KMS-11 (cell line): ENCODE measurements at regions not wholly inside any gene's neighbourhood (a gene's known extent, or its start where the extent isn't known, plus 50 kb on each side); places are given as distances from the start of the nearest gene placed in this dataset.

ENCODE experiments used
- H2AFZ ChIP-seq: fragments of 200-600 bp; sonication (generic); 2 replicates; pipeline ENCODE4 v1.6.1; 2016; ENCODE audit warnings: antibody characterized with exemption, mixed run types, low read depth
- H3K27ac ChIP-seq: fragments of 200-600 bp; sonication (generic); 2 replicates; pipeline ENCODE4 v1.6.1; 2016; ENCODE audit warnings: mild to moderate bottlenecking, mixed run types
- H3K27me3 ChIP-seq: fragments of 200-600 bp; sonication (generic); 2 replicates; pipeline ENCODE4 v1.6.1; 2017; ENCODE audit warnings: mild to moderate bottlenecking, low read depth, mixed run types, moderate library complexity; ENCODE audit not compliant: insufficient read depth
- H3K36me3 ChIP-seq: fragments of 200-600 bp; sonication (generic); 2 replicates; pipeline ENCODE4 v1.6.1; 2017; ENCODE audit warnings: mild to moderate bottlenecking, mixed run types; ENCODE audit not compliant: insufficient read depth
- H3K4me1 ChIP-seq: fragments of 200-600 bp; sonication (generic); 2 replicates; pipeline ENCODE4 v1.6.1; 2016; ENCODE audit warnings: mild to moderate bottlenecking, low read depth, mixed run types; ENCODE audit not compliant: poor library complexity, severe bottlenecking
- H3K4me2 ChIP-seq: fragments of 200-600 bp; sonication (generic); 2 replicates; pipeline ENCODE4 v1.7.0; 2016; ENCODE audit warnings: mild to moderate bottlenecking, mixed run types
- H3K4me3 ChIP-seq: fragments of 200-600 bp; sonication (generic); IDR thresholded peaks from 2 replicates; pipeline ENCODE4 v1.6.1; 2017; ENCODE audit warnings: low read depth, low read length, mixed read lengths; ENCODE audit not compliant: insufficient read depth
- H3K79me2 ChIP-seq: fragments of 200-600 bp; sonication (generic); 2 replicates; pipeline ENCODE4 v1.6.1; 2016; ENCODE audit warnings: low read depth, mixed run types; ENCODE audit not compliant: insufficient read depth
- H3K9ac ChIP-seq: fragments of 200-600 bp; sonication (generic); 2 replicates; pipeline ENCODE4 v1.6.1; 2016; ENCODE audit warnings: mild to moderate bottlenecking, mixed run types
- H4K20me1 ChIP-seq: fragments of 200-600 bp; sonication (generic); 2 replicates; pipeline ENCODE4 v1.6.1; 2016; ENCODE audit warnings: mild to moderate bottlenecking, mixed run types; ENCODE audit not compliant: insufficient read depth
- CTCF ChIP-seq: fragments of 200-600 bp; sonication (generic); conservative IDR thresholded peaks from 2 replicates; pipeline ENCODE4 v1.6.1; 2017; ENCODE audit warnings: low read depth, mild to moderate bottlenecking, antibody characterized with exemption, low read length, moderate library complexity, mixed read lengths

GRCh38 chr13:44870456-44870929 is 118.8 kb downstream of the NUFIP1 start:
- Histone ChIP-seq H2AFZ (no peak overlapping the region), H3K27ac (no peak overlapping the region)

GRCh38 chr13:44869167-44869566 is 120.1 kb downstream of the NUFIP1 start:
- no peak for TF ChIP-seq CTCF
- Histone ChIP-seq H3K36me3 (no peaks in the 10 kb centered on the region), H4K20me1 (no peaks in the 10 kb centered on the region), H3K4me2 (no peak overlapping the region), H3K27me3 (no peaks in the 10 kb centered on the region), H3K27ac (no peak overlapping the region), H3K79me2 (no peaks in the 10 kb centered on the region), H3K4me3 (no peak overlapping the region), H2AFZ (no peak overlapping the region), H3K9ac (no peak overlapping the region), H3K4me1 (no peaks in the 10 kb centered on the region)

More at GRCh38 chr13:44870456-44870929, 118.8 kb downstream of the NUFIP1 start:
- Histone ChIP-seq H3K4me1 (no peaks in the 10 kb centered on the region), H3K4me3 (no peak overlapping the region), H3K4me2 (no peak overlapping the region), H4K20me1 (no peaks in the 10 kb centered on the region), H3K36me3 (no peaks in the 10 kb centered on the region), H3K27me3 (no peaks in the 10 kb centered on the region), H3K9ac (no peak overlapping the region), H3K79me2 (no peaks in the 10 kb centered on the region)
- TF ChIP-seq CTCF, result no peak

- Histone ChIP-seq H3K4me3 (no peak overlapping the region), H3K36me3 (no peaks in the 10 kb centered on the region), H3K27ac (no peak overlapping the region), H3K9ac (no peak overlapping the region), H3K79me2 (no peaks in the 10 kb centered on the region), H3K4me2 (no peak overlapping the region), H2AFZ (no peak overlapping the region), H3K4me1 (no peaks in the 10 kb centered on the region), H4K20me1 (no peaks in the 10 kb centered on the region), H3K27me3 (no peaks in the 10 kb centered on the region)
- no peak for TF ChIP-seq CTCF
Measured at GRCh38 chr13:44868397-44868796, 120.9 kb downstream of the NUFIP1 start.

GRCh38 chr13:44867825-44868224 is 121.4 kb downstream of the NUFIP1 start:
- H3K9ac ChIP-seq, result no peak overlapping the region
- H3K4me2 ChIP-seq, result no peak overlapping the region
- H3K79me2 ChIP-seq, result no peaks in the 10 kb centered on the region
- no peaks in the 10 kb centered on the region for H3K27me3 ChIP-seq
- no peak overlapping the region for H3K27ac ChIP-seq
- H3K4me1 ChIP-seq, result no peaks in the 10 kb centered on the region
- no peak overlapping the region for H3K4me3 ChIP-seq
- no peaks in the 10 kb centered on the region for H4K20me1 ChIP-seq
- no peak for TF ChIP-seq CTCF
- H3K36me3 ChIP-seq, result no peaks in the 10 kb centered on the region
- no peak overlapping the region for H2AFZ ChIP-seq
